Endothelial cell of umbilical vein (primary cell): ENCODE measurements at regions not wholly inside any gene's neighbourhood (a gene's known extent, or its start where the extent isn't known, plus 50 kb on each side); places are given as distances from the start of the nearest gene placed in this dataset.

Source experiments
- BruUV-seq: library from RNA; stranded (reverse); fragments of 400-500 nt; replicated peaks from 2 replicates; lab custom pipeline; 2021; lab: Mats Ljungman, UMichigan
- CTCF ChIA-PET: fragments of 300-600, 350-600 bp; sonication (Branson Sonifier 250); formaldehyde crosslinking; loops from one replicate; lab custom pipeline; 2021; ENCODE audit warnings: antibody characterized with exemption, inconsistent platforms; lab: Charles Lee
- POLR2A ChIA-PET: fragments of 300-600, 350-600 bp; sonication (Branson Sonifier 250); formaldehyde crosslinking; loops from one replicate; lab custom pipeline; 2021; ENCODE audit warnings: antibody characterized with exemption, inconsistent platforms; lab: Charles Lee
- DNase-seq: peaks from one replicate; pipeline ENCODE4 v3.0.0-alpha.2; 2011; ENCODE audit warnings: low read depth, low spot score
- FAIRE-seq: peaks from 2 replicates; lab custom pipeline; 2011; peaks lifted over from hg19 to GRCh38; lab: Jason Lieb, UNC
- H2AFZ ChIP-seq: 2 replicates; pipeline ENCODE4 v1.6.0; 2012; ENCODE audit warnings: low read depth, low read length, control low read depth, inconsistent platforms
- H3K27ac ChIP-seq: 2 replicates; pipeline ENCODE4 v1.5.1; 2011; ENCODE audit warnings: low read depth, mild to moderate bottlenecking, control low read depth, low read length, moderate library complexity; ENCODE audit not compliant: insufficient read depth
- H3K27me3 ChIP-seq, 2 experiments: 2 replicates each; pipeline versions ENCODE4 v1.6.0 to v1.6.1; 2011; ENCODE audit warnings: low read length in 2 of 2, mixed read lengths in 1 of 2; ENCODE audit not compliant: control insufficient read depth in 2 of 2, insufficient read depth in 2 of 2
- H3K36me3 ChIP-seq, 2 experiments: 2 replicates in 1 of 2; 3 replicates in 1 of 2; pipeline ENCODE4 v1.5.1; 2011; ENCODE audit warnings: low read length in 2 of 2, mild to moderate bottlenecking in 1 of 2, moderate library complexity in 1 of 2; ENCODE audit not compliant: control insufficient read depth in 2 of 2, insufficient read depth in 2 of 2; ENCODE audit errors: extremely low read depth in 1 of 2
- H3K4me1 ChIP-seq: 3 replicates; pipeline ENCODE4 v1.5.1; 2011; ENCODE audit warnings: mild to moderate bottlenecking, low read length; ENCODE audit not compliant: control insufficient read depth, insufficient read depth; ENCODE audit errors: extremely low read depth
- H3K4me2 ChIP-seq: 2 replicates; pipeline ENCODE4 v1.6.1; 2011; ENCODE audit warnings: low read length, control low read depth, mixed read lengths; ENCODE audit not compliant: insufficient read depth
- H3K4me3 ChIP-seq, 3 experiments: fragments of 200-600 bp in 1 of 3; sonication (generic), shearing (Covaris generic) in 1 of 3; replicated peaks in 1 of 3; 2 replicates each; pipeline ENCODE4 v1.5.1; 2011 to 2016; ENCODE audit warnings: control low read depth in 3 of 3, low read length in 3 of 3, mild to moderate bottlenecking in 2 of 3, inconsistent platforms in 1 of 3, low read depth in 1 of 3, moderate library complexity in 1 of 3; ENCODE audit not compliant: insufficient read depth in 1 of 3
- H3K79me2 ChIP-seq: 2 replicates; pipeline ENCODE4 v1.6.0; 2012; ENCODE audit warnings: low read length, inconsistent platforms; ENCODE audit not compliant: control insufficient read depth, insufficient read depth
- H3K9ac ChIP-seq: replicated peaks from 2 replicates; pipeline ENCODE3; 2011; ENCODE audit warnings: low read length, control low read depth; ENCODE audit not compliant: insufficient read depth; ENCODE audit errors: extremely low read depth
- H3K9me1 ChIP-seq: replicated peaks from 3 replicates; pipeline ENCODE4 v1.6.0; 2011; ENCODE audit warnings: mild to moderate bottlenecking, low read length; ENCODE audit not compliant: control insufficient read depth, insufficient read depth; ENCODE audit errors: extremely low read depth
- H3K9me3 ChIP-seq: replicated peaks from 2 replicates; pipeline ENCODE4 v1.5.1; 2012; ENCODE audit warnings: low read length, inconsistent platforms; ENCODE audit not compliant: control insufficient read depth, insufficient read depth
- H4K20me1 ChIP-seq: replicated peaks from 2 replicates; pipeline ENCODE3; 2011; ENCODE audit warnings: mild to moderate bottlenecking, low read length; ENCODE audit not compliant: control insufficient read depth, insufficient read depth; ENCODE audit errors: extremely low read depth
- EZH2 ChIP-seq: IDR thresholded peaks from 2 replicates; pipeline ENCODE4 v1.6.1; 2012; ENCODE audit warnings: borderline replicate concordance, low read depth, mild to moderate bottlenecking, moderate library complexity, low read length, inconsistent platforms; ENCODE audit not compliant: severe bottlenecking
- FOS ChIP-seq: IDR thresholded peaks from 2 replicates; pipeline ENCODE4 v1.6.1; 2011; ENCODE audit warnings: mild to moderate bottlenecking, low read length, moderate library complexity, borderline replicate concordance; ENCODE audit not compliant: insufficient read depth
- MYC ChIP-seq: IDR thresholded peaks from one replicate; pipeline ENCODE4 v1.6.1; 2011; ENCODE audit warnings: mild to moderate bottlenecking, low read depth, low read length
- POLR2A ChIP-seq: IDR thresholded peaks from 2 replicates; pipeline ENCODE4 v1.6.1; 2012; ENCODE audit warnings: low read depth, mild to moderate bottlenecking, control low read depth, low read length
- POLR2AphosphoS5 ChIP-seq: IDR thresholded peaks from 2 replicates; pipeline ENCODE4 v1.6.1; 2012; ENCODE audit warnings: low read depth, mild to moderate bottlenecking, control low read depth, low read length, moderate library complexity; ENCODE audit not compliant: insufficient read depth
- dilution Hi-C: fragments of 300-500 bp; cut with MboI; formaldehyde crosslinking; loops from one replicate; pipeline ENCODE4 v1.15.0; 2019; ENCODE audit warnings: low sequenced_read_pairs; ENCODE audit not compliant: extremely low pct_ligation_motif_present
- intact Hi-C: fragments of 100-400 bp; cut with micrococcal nuclease; formaldehyde crosslinking; loops from one replicate; pipeline ENCODE4 v1.10.0; 2022
- TF ChIP-seq, protein P1 (sequence below), 2 donors: IDR thresholded peaks; 1 replicate in 1 of 2; 2 replicates in 1 of 2; pipeline ENCODE4 v1.5.1; 2011; ENCODE audit warnings: low read length in 2 of 2, mild to moderate bottlenecking in 2 of 2, moderate library complexity in 2 of 2, control low read depth in 1 of 2, inconsistent platforms in 1 of 2, low read depth in 1 of 2; ENCODE audit not compliant: insufficient read depth in 1 of 2; ENCODE audit errors: extremely low read depth in 1 of 2

DNA sequence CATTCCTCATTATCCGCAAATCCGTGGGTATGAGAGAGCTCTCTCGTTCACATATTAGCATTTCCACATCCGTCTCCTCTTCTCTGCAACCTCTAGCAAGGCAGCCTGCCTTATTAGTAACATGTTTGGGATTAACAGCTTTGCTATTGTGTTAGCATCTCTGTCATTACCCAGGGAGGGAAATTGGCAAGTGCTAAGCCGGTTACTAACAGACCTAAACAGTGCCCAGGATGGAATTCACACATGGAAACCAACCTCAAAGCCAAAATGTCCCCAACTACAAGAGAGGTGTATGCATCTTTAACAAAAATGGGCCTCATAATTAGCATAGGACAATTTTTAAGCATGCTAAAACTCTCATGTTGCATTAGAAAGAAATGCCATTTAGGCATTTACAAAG is 309.0 kb upstream of the MEIS1 start:
- no peak overlapping the region for H3K4me3 ChIP-seq
- H3K4me1 ChIP-seq = no peaks in the 10 kb centered on the region
- H3K27ac ChIP-seq = no peak overlapping the region
- FAIRE-seq = no peak
- no peaks in the 10 kb centered on the region for H4K20me1 ChIP-seq
- no peaks in the 10 kb centered on the region for H3K36me3 ChIP-seq
- ChIA-PET CTCF (no interaction called here), POLR2A (no interaction called here)
- no peak for TF ChIP-seq EZH2
- TF ChIP-seq, protein P1, sequence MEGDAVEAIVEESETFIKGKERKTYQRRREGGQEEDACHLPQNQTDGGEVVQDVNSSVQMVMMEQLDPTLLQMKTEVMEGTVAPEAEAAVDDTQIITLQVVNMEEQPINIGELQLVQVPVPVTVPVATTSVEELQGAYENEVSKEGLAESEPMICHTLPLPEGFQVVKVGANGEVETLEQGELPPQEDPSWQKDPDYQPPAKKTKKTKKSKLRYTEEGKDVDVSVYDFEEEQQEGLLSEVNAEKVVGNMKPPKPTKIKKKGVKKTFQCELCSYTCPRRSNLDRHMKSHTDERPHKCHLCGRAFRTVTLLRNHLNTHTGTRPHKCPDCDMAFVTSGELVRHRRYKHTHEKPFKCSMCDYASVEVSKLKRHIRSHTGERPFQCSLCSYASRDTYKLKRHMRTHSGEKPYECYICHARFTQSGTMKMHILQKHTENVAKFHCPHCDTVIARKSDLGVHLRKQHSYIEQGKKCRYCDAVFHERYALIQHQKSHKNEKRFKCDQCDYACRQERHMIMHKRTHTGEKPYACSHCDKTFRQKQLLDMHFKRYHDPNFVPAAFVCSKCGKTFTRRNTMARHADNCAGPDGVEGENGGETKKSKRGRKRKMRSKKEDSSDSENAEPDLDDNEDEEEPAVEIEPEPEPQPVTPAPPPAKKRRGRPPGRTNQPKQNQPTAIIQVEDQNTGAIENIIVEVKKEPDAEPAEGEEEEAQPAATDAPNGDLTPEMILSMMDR (IDR thresholded peaks at IDR 0.05; ENCODE audit: extremely low read depth in 1 of 2, insufficient read depth in 1 of 2, low read depth in 1 of 2, low read length in 2 of 2) = no peak
- no peaks in the 10 kb centered on the region for H3K79me2 ChIP-seq
- no peak overlapping the region for H3K9ac ChIP-seq
- H2AFZ ChIP-seq = no peak overlapping the region
- dilution Hi-C loops = no loop called here
- intact Hi-C loops = no loop called here
- no peak overlapping the region for H3K4me2 ChIP-seq
- BruUV-seq = no TSS peak
- no peaks in the 10 kb centered on the region for H3K9me1 ChIP-seq
- DNase-seq = no peak
- H3K9me3 ChIP-seq = peaks cover 1% of the 10 kb centered on the region
- no peaks in the 10 kb centered on the region for H3K27me3 ChIP-seq

- H3K27ac ChIP-seq = no peak overlapping the region
- no peaks in the 10 kb centered on the region for H3K9me1 ChIP-seq
- CTCF ChIA-PET = no interaction called here
- no peaks in the 10 kb centered on the region for H3K4me1 ChIP-seq
- no peaks in the 10 kb centered on the region for H4K20me1 ChIP-seq
- H3K36me3 ChIP-seq = no peaks in the 10 kb centered on the region
- POLR2A ChIA-PET = no interaction called here
- TF ChIP-seq POLR2A (no peak), FOS (no peak), EZH2 (no peak), POLR2AphosphoS5 (no peak), MYC (no peak)
- TF ChIP-seq, protein P1 (IDR thresholded peaks at IDR 0.05; ENCODE audit: extremely low read depth in 1 of 2, insufficient read depth in 1 of 2, low read depth in 1 of 2, low read length in 2 of 2) = no peak
- H3K79me2 ChIP-seq = no peaks in the 10 kb centered on the region
- H3K27me3 ChIP-seq = no peaks in the 10 kb centered on the region
- H2AFZ ChIP-seq = no peak overlapping the region
- intact Hi-C loops (no loop called here), dilution Hi-C loops (no loop called here)
- H3K4me3 ChIP-seq = no peak overlapping the region
- H3K9me3 ChIP-seq = no peaks in the 10 kb centered on the region
- BruUV-seq = no TSS peak
- no peak overlapping the region for H3K4me2 ChIP-seq
- H3K9ac ChIP-seq = no peak overlapping the region
- DNase-seq = no peak
- no peak for FAIRE-seq
These were observed 312.4 kb upstream of the MEIS1 start for GRCh38 chr2:66122516-66122915.
